ENCODE measurements at regions not wholly inside any gene's neighbourhood (a gene's known extent, or its start where the extent isn't known, plus 50 kb on each side); places are given as distances from the start of the nearest gene placed in this dataset.
"Not testable (repeated sequence)": the region's sequence is repeated elsewhere in the genome, so short reads cannot be mapped to it uniquely, and the experiment has no call there.

- Histone ChIP-seq H3K27me3 (no peaks in the 10 kb centered on the region), H3K36me3 (no peaks in the 10 kb centered on the region), H3K27ac (no peak overlapping the region), H3K9me3 (ENCODE audit: low read depth) (no peaks in the 10 kb centered on the region), H3K4me3 (no peak overlapping the region), H3K4me1 (ENCODE audit: low read depth) (no peaks in the 10 kb centered on the region)
- no peak for DNase-seq (ENCODE audit: low read depth in 1 of 2, low spot score in 1 of 2)
- TF ChIP-seq CTCF (IDR thresholded peaks at IDR 0.05; ENCODE audit: low read depth, low read length), result no peak
Measured at GRCh38 chr12:104887452-104887851, 70.6 kb downstream of the SLC41A2 start.

- no peaks in the 10 kb centered on the region for H3K27me3 ChIP-seq
- H3K4me3 ChIP-seq, result no peak overlapping the region
- H3K27ac ChIP-seq, result no peak overlapping the region
- no peaks in the 10 kb centered on the region for H3K36me3 ChIP-seq
- peak in 1 of 2 donors; percentile 79 for DNase-seq (ENCODE audit: low read depth in 1 of 2, low spot score in 1 of 2)
- no peaks in the 10 kb centered on the region for H3K9me3 ChIP-seq (ENCODE audit: low read depth)
- no peaks in the 10 kb centered on the region for H3K4me1 ChIP-seq (ENCODE audit: low read depth)
- TF ChIP-seq CTCF (IDR thresholded peaks at IDR 0.05; ENCODE audit: low read depth, low read length), result no peak
Measured at GRCh38 chr12:104886418-104887401, 71.4 kb downstream of the SLC41A2 start.

GRCh38 chr12:104878858-104879257 lies 79.2 kb downstream of the SLC41A2 start:
- H3K27me3 ChIP-seq; DNase-seq (ENCODE audit: low read depth in 1 of 2, low spot score in 1 of 2); H3K36me3 ChIP-seq; H3K9me3 ChIP-seq (ENCODE audit: low read depth); H3K4me3 ChIP-seq; H3K4me1 ChIP-seq (ENCODE audit: low read depth); H3K27ac ChIP-seq: not testable (repeated sequence)

- H3K36me3 ChIP-seq, result no peaks in the 10 kb centered on the region
- no peak overlapping the region for H3K27ac ChIP-seq
- DNase-seq (ENCODE audit: low read depth in 1 of 2, low spot score in 1 of 2), result peak; percentile 53 to 74
- no peaks in the 10 kb centered on the region for H3K4me1 ChIP-seq (ENCODE audit: low read depth)
- no peak overlapping the region for H3K4me3 ChIP-seq
- no peaks in the 10 kb centered on the region for H3K27me3 ChIP-seq
- TF ChIP-seq CTCF (IDR thresholded peaks at IDR 0.05; ENCODE audit: low read depth, low read length), result peak; percentile 81
- no peaks in the 10 kb centered on the region for H3K9me3 ChIP-seq (ENCODE audit: low read depth)
Measured at GRCh38 chr12:104877103-104877705, 80.9 kb downstream of the SLC41A2 start.

- Histone ChIP-seq H3K36me3 (no peaks in the 10 kb centered on the region), H3K4me1 (ENCODE audit: low read depth) (peaks cover 6% of the 10 kb centered on the region), H3K9me3 (ENCODE audit: low read depth) (no peaks in the 10 kb centered on the region), H3K27ac (no peak overlapping the region), H3K27me3 (no peaks in the 10 kb centered on the region), H3K4me3 (no peak overlapping the region)
- DNase-seq (ENCODE audit: low read depth in 1 of 2, low spot score in 1 of 2), result peak in 1 of 2 donors; percentile 37
- no peak for TF ChIP-seq CTCF (IDR thresholded peaks at IDR 0.05; ENCODE audit: low read depth, low read length)
Measured at GRCh38 chr12:104873374-104873773, 84.7 kb downstream of the SLC41A2 start.

- H3K4me1 ChIP-seq (ENCODE audit: low read depth), result peaks cover 6% of the 10 kb centered on the region
- TF ChIP-seq CTCF (IDR thresholded peaks at IDR 0.05; ENCODE audit: low read depth, low read length), result no peak
- H3K36me3 ChIP-seq, result no peaks in the 10 kb centered on the region
- no peak for DNase-seq (ENCODE audit: low read depth in 1 of 2, low spot score in 1 of 2)
- no peaks in the 10 kb centered on the region for H3K9me3 ChIP-seq (ENCODE audit: low read depth)
- no peaks in the 10 kb centered on the region for H3K27me3 ChIP-seq
- H3K27ac ChIP-seq, result no peak overlapping the region
- no peak overlapping the region for H3K4me3 ChIP-seq
Measured at GRCh38 chr12:104870797-104871196, 87.3 kb downstream of the SLC41A2 start.

All from cardiac muscle cell (in vitro differentiated cells and primary cell).